Endometrium (tissue), 2 donors: ENCODE measurements at regions not wholly inside any gene's neighbourhood (a gene's known extent, or its start where the extent isn't known, plus 50 kb on each side); places are given as distances from the start of the nearest gene placed in this dataset.
"Not testable (repeated sequence)": the region's sequence is repeated elsewhere in the genome, so short reads cannot be mapped to it uniquely, and the experiment has no call there.

ENCODE experiments used
- FAIRE-seq: peaks from 2 replicates; lab custom pipeline; 2012; peaks lifted over from hg19 to GRCh38; lab: Jason Lieb, UNC
- donor health status: control.
- donor health status: control.

GRCh38 chr13:32828711-32829110 is 187.5 kb upstream of the KL start:
- FAIRE-seq, result no peak

GRCh38 chr13:32829269-32829668 is 187.0 kb upstream of the KL start:
- FAIRE-seq, result no peak

- no peak for FAIRE-seq
These were observed 186.4 kb upstream of the KL start for GRCh38 chr13:32829676-32830335.

- no peak for FAIRE-seq
These were observed 185.7 kb upstream of the KL start for GRCh38 chr13:32830336-32831031.

- FAIRE-seq, result no peak
These were observed 178.8 kb upstream of the KL start for GRCh38 chr13:32837307-32837972.

GRCh38 chr13:32837973-32838927 is 178.0 kb upstream of the KL start:
- no peak for FAIRE-seq

- no peak for FAIRE-seq
These were observed 177.3 kb upstream of the KL start for GRCh38 chr13:32838945-32839344.

- FAIRE-seq, result no peak
These were observed 176.1 kb upstream of the KL start for GRCh38 chr13:32840113-32840512.

GRCh38 chr13:32840989-32841713 is 175.1 kb upstream of the KL start:
- no peak for FAIRE-seq

- FAIRE-seq, result no peak
These were observed 170.0 kb upstream of the KL start for GRCh38 chr13:32845952-32846950.

GRCh38 chr13:32847976-32848375 is 168.2 kb upstream of the KL start:
- FAIRE-seq, result not testable (repeated sequence)

- FAIRE-seq, result no peak
These were observed 166.9 kb upstream of the KL start for GRCh38 chr13:32849369-32849768.

- FAIRE-seq, result peak; percentile 67
These were observed 165.7 kb upstream of the KL start for GRCh38 chr13:32850316-32851052.

GRCh38 chr13:32851083-32852069 is 164.8 kb upstream of the KL start:
- FAIRE-seq, result no peak

- no peak for FAIRE-seq
These were observed 163.7 kb upstream of the KL start for GRCh38 chr13:32852526-32852925.

GRCh38 chr13:32857077-32857476 is 159.1 kb upstream of the KL start:
- FAIRE-seq, result no peak

- FAIRE-seq, result no peak
These were observed 158.5 kb upstream of the KL start for GRCh38 chr13:32857689-32858088.

GRCh38 chr13:32859707-32860292 is 156.4 kb upstream of the KL start:
- FAIRE-seq, result no peak
